ENCODE measurements at regions not wholly inside any gene's neighbourhood (a gene's known extent, or its start where the extent isn't known, plus 50 kb on each side); places are given as distances from the start of the nearest gene placed in this dataset.

GRCh38 chrY:15455133-15455937, 931.0 kb downstream of the NLGN4Y start:
- Histone ChIP-seq H3K27me3 (ENCODE audit: control insufficient read depth, insufficient read depth, low read length) (no peaks in the 10 kb centered on the region), H3K4me3 (ENCODE audit: low read depth, low read length) (peak overlapping the region; percentile 44), H3K36me3 (ENCODE audit: control insufficient read depth, insufficient read depth, low read length) (no peaks in the 10 kb centered on the region)
- no peak for FAIRE-seq
- peak; percentile 51 for DNase-seq (ENCODE audit: low read depth)
- no peak for TF ChIP-seq CTCF (IDR thresholded peaks at IDR 0.05; ENCODE audit: insufficient read depth, low read length, severe bottlenecking)

GRCh38 chrY:15455980-15456469, 931.7 kb downstream of the NLGN4Y start:
- no peaks in the 10 kb centered on the region for H3K27me3 ChIP-seq (ENCODE audit: control insufficient read depth, insufficient read depth, low read length)
- TF ChIP-seq CTCF (IDR thresholded peaks at IDR 0.05; ENCODE audit: insufficient read depth, low read length, severe bottlenecking): no peak
- peak overlapping the region; percentile 44 for H3K4me3 ChIP-seq (ENCODE audit: low read depth, low read length)
- H3K36me3 ChIP-seq (ENCODE audit: control insufficient read depth, insufficient read depth, low read length): no peaks in the 10 kb centered on the region
- peak; percentile 78 for DNase-seq (ENCODE audit: low read depth)
- FAIRE-seq: no peak

GRCh38 chrY:15456491-15456890, 932.2 kb downstream of the NLGN4Y start:
- Histone ChIP-seq H3K27me3 (ENCODE audit: control insufficient read depth, insufficient read depth, low read length) (no peaks in the 10 kb centered on the region), H3K4me3 (ENCODE audit: low read depth, low read length) (peak overlapping the region; percentile 44), H3K36me3 (ENCODE audit: control insufficient read depth, insufficient read depth, low read length) (no peaks in the 10 kb centered on the region)
- FAIRE-seq (no peak), DNase-seq (ENCODE audit: low read depth) (no peak)
- TF ChIP-seq CTCF (IDR thresholded peaks at IDR 0.05; ENCODE audit: insufficient read depth, low read length, severe bottlenecking): no peak

- no peak overlapping the region for H3K4me3 ChIP-seq (ENCODE audit: low read depth, low read length)
- no peak for TF ChIP-seq CTCF (IDR thresholded peaks at IDR 0.05; ENCODE audit: insufficient read depth, low read length, severe bottlenecking)
Measured at GRCh38 chrY:15457682-15458081, 933.4 kb downstream of the NLGN4Y start.

GRCh38 chrY:15458426-15458825, 934.1 kb downstream of the NLGN4Y start:
- H3K27me3 ChIP-seq (ENCODE audit: control insufficient read depth, insufficient read depth, low read length): no peaks in the 10 kb centered on the region
- FAIRE-seq (no peak), DNase-seq (ENCODE audit: low read depth) (no peak)
- H3K4me3 ChIP-seq (ENCODE audit: low read depth, low read length): no peak overlapping the region
- no peaks in the 10 kb centered on the region for H3K36me3 ChIP-seq (ENCODE audit: control insufficient read depth, insufficient read depth, low read length)
- TF ChIP-seq CTCF (IDR thresholded peaks at IDR 0.05; ENCODE audit: insufficient read depth, low read length, severe bottlenecking): no peak

More at GRCh38 chrY:15457682-15458081, 933.4 kb downstream of the NLGN4Y start:
- Histone ChIP-seq H3K36me3 (ENCODE audit: control insufficient read depth, insufficient read depth, low read length) (no peaks in the 10 kb centered on the region), H3K27me3 (ENCODE audit: control insufficient read depth, insufficient read depth, low read length) (no peaks in the 10 kb centered on the region)
- no peak for FAIRE-seq
- DNase-seq (ENCODE audit: low read depth): no peak

Data from bronchial epithelial cell (primary cell).